ENCODE measurements at regions not wholly inside any gene's neighbourhood (a gene's known extent, or its start where the extent isn't known, plus 50 kb on each side); places are given as distances from the start of the nearest gene placed in this dataset.

- CTCF ChIA-PET (ENCODE audit: low intra/inter-chr PET ratio): no interaction called here
- Histone ChIP-seq H3K79me2 (ENCODE audit: control insufficient read depth, insufficient read depth, low read length) (no peaks in the 10 kb centered on the region), H3K4me3 (no peak overlapping the region), H2AFZ (ENCODE audit: low read depth, low read length) (peak overlapping the region; percentile 76), H3K4me1 (replicated peaks in 1 of 2; ENCODE audit: control insufficient read depth in 2 of 2, insufficient read depth in 2 of 2, low read length in 2 of 2) (peaks cover 0 to 7% of the 10 kb centered on the region in 2 experiments; a peak in 3 of 5 replicates), H3K27me3 (ENCODE audit: control insufficient read depth in 2 of 2, insufficient read depth in 2 of 2, low read length in 2 of 2) (no peaks in the 10 kb centered on the region), H3K36me3 (ENCODE audit: control insufficient read depth, insufficient read depth, low read length) (no peaks in the 10 kb centered on the region), H3K9me3 (replicated peaks; ENCODE audit: control insufficient read depth, insufficient read depth, low read depth, low read length) (no peaks in the 10 kb centered on the region), H3K9me1 (ENCODE audit: control insufficient read depth, insufficient read depth, low read length) (no peaks in the 10 kb centered on the region), H3K27ac (ENCODE audit: extremely low read depth, low read depth, low read length) (no peak overlapping the region; the same call in 2 of the 3 replicates), H3K4me2 (ENCODE audit: insufficient read depth, low read length) (no peak overlapping the region), H4K20me1 (replicated peaks; ENCODE audit: control insufficient read depth, insufficient read depth, low read length) (no peaks in the 10 kb centered on the region), H3K9ac (ENCODE audit: insufficient read depth in 1 of 2, low read depth in 2 of 2, low read length in 2 of 2) (no peak overlapping the region)
- intact Hi-C loops (cut with micrococcal nuclease): no loop called here
- DNase-seq (ENCODE audit: extremely low read depth in 1 of 4, low spot score in 3 of 4) (no peak), FAIRE-seq (no peak), ATAC-seq (no peak; the same call in 1 of the 3 replicates)
- BruUV-seq (replicated peaks): no TSS peak
- POLR2A ChIA-PET: interaction anchor here (1.4 to 1.5 kb wide), 3 partner anchors 8 to 19 kb away, joined by 3 read pairs; no protein-coding TSS in a partner anchor
- in situ Hi-C loops (cut with MboI): no loop called here
- 54% methylated on average over 7 of the region's 7 CpGs for WGBS (ENCODE audit: insufficient coverage, low coverage, missing lambda C conversion rate)
- TF ChIP-seq PRMT5 (CRISPR knock-in tag; IDR thresholded peaks at IDR 0.05): no peak
- peak; percentile 97 for TF ChIP-seq MAFK (IDR thresholded peaks at IDR 0.05; ENCODE audit: low read length)
- 0 out of 2 replicates have a peak, but pooled peaks have one; percentile 28 for TF ChIP-seq PTRF (tag; IDR thresholded peaks at IDR 0.05)
- TF ChIP-seq ZNF609 (CRISPR knock-in tag; IDR thresholded peaks at IDR 0.05; ENCODE audit: borderline replicate concordance): no peak
- TF ChIP-seq ZNF507 (tag; conservative IDR thresholded peaks at IDR 0.05): no peak
- TF ChIP-seq PRDM10 (IDR thresholded peaks at IDR 0.05; ENCODE audit: partially characterized antibody): peak; percentile 22
- peak; percentile 97 for TF ChIP-seq MAFG (tag; conservative IDR thresholded peaks at IDR 0.05)
- TF ChIP-seq FOXK1 (CRISPR knock-in tag; IDR thresholded peaks at IDR 0.05; ENCODE audit: borderline replicate concordance): no peak
- TF ChIP-seq SIX5 (IDR thresholded peaks at IDR 0.05; ENCODE audit: borderline replicate concordance in 1 of 2, insufficient read depth in 1 of 2, low read depth in 1 of 2, low read length in 2 of 2): no peak
- no peak for TF ChIP-seq BACH1 (tag; IDR thresholded peaks at IDR 0.05)
- TF ChIP-seq, protein P1, sequence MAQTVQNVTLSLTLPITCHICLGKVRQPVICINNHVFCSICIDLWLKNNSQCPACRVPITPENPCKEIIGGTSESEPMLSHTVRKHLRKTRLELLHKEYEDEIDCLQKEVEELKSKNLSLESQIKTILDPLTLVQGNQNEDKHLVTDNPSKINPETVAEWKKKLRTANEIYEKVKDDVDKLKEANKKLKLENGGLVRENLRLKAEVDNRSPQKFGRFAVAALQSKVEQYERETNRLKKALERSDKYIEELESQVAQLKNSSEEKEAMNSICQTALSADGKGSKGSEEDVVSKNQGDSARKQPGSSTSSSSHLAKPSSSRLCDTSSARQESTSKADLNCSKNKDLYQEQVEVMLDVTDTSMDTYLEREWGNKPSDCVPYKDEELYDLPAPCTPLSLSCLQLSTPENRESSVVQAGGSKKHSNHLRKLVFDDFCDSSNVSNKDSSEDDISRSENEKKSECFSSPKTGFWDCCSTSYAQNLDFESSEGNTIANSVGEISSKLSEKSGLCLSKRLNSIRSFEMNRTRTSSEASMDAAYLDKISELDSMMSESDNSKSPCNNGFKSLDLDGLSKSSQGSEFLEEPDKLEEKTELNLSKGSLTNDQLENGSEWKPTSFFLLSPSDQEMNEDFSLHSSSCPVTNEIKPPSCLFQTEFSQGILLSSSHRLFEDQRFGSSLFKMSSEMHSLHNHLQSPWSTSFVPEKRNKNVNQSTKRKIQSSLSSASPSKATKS (CRISPR knock-in tag; IDR thresholded peaks at IDR 0.05): no peak
Measured at GRCh38 chr18:9038277-9038871, 64.1 kb upstream of the NDUFV2 start.

Measured in K562 (cell line).